ENCODE measurements at regions not wholly inside any gene's neighbourhood (a gene's known extent, or its start where the extent isn't known, plus 50 kb on each side); places are given as distances from the start of the nearest gene placed in this dataset.

- TF ChIP-seq RERE (CRISPR knock-in tag; IDR thresholded peaks at IDR 0.05; ENCODE audit: low read depth), result no peak
- no peak for TF ChIP-seq AGO1 (IDR thresholded peaks at IDR 0.05; ENCODE audit: low read depth, low read length, poor library complexity, severe bottlenecking)
- no peak for TF ChIP-seq GLI4 (CRISPR knock-in tag; IDR thresholded peaks at IDR 0.05; ENCODE audit: borderline replicate concordance)
- no peak for TF ChIP-seq PRDM4 (CRISPR knock-in tag; IDR thresholded peaks at IDR 0.05; ENCODE audit: borderline replicate concordance)
- no peak for TF ChIP-seq RFX3 (CRISPR knock-in tag; IDR thresholded peaks at IDR 0.05)
- no peak for TF ChIP-seq MTERF4 (CRISPR knock-in tag; IDR thresholded peaks at IDR 0.05)
- TF ChIP-seq NFIC (IDR thresholded peaks at IDR 0.05; ENCODE audit: low read length), result no peak
- TF ChIP-seq CREBL2 (CRISPR knock-in tag; IDR thresholded peaks at IDR 0.05; ENCODE audit: borderline replicate concordance), result no peak
- TF ChIP-seq ZFP90 (CRISPR knock-in tag; IDR thresholded peaks at IDR 0.05; ENCODE audit: borderline replicate concordance), result no peak
- no peak for TF ChIP-seq ZKSCAN5 (CRISPR knock-in tag; IDR thresholded peaks at IDR 0.05)
- no peak for TF ChIP-seq IRF1 (CRISPR knock-in tag; IDR thresholded peaks at IDR 0.05; ENCODE audit: low read depth)
Measured at GRCh38 chr6:105817961-105818360, 268.2 kb upstream of the PRDM1 start (continued).
